HEK293T (cell line): ENCODE measurements at regions not wholly inside any gene's neighbourhood (a gene's known extent, or its start where the extent isn't known, plus 50 kb on each side); places are given as distances from the start of the nearest gene placed in this dataset.

Source experiments
- BHLHE40 ChIP-seq: fragments of 450-650 bp; IDR thresholded peaks from 2 replicates; pipeline ENCODE4 v1.6.1; 2016; ENCODE audit warnings: mild to moderate bottlenecking, moderate library complexity, borderline replicate concordance
- ELF4 ChIP-seq: fragments of 450-650 bp; IDR thresholded peaks from 2 replicates; pipeline ENCODE4 v1.6.1; 2017; ENCODE audit warnings: antibody characterized with exemption
- FOXM1 ChIP-seq: fragments of 450-650 bp; IDR thresholded peaks from 2 replicates; pipeline ENCODE4 v1.6.1; 2017; ENCODE audit warnings: mild to moderate bottlenecking, borderline replicate concordance
- LEF1 ChIP-seq: fragments of 450-650 bp; IDR thresholded peaks from 2 replicates; pipeline ENCODE4 v1.6.1; 2017; ENCODE audit warnings: mild to moderate bottlenecking, borderline replicate concordance
- NFRKB ChIP-seq: fragments of 450-650 bp; IDR thresholded peaks from 2 replicates; pipeline ENCODE4 v1.6.1; 2016; ENCODE audit warnings: mild to moderate bottlenecking, moderate library complexity
- PKNOX1 ChIP-seq: fragments of 450-650 bp; IDR thresholded peaks from 2 replicates; pipeline ENCODE4 v1.6.1; 2016
- SUZ12 ChIP-seq: fragments of 450-650 bp; IDR thresholded peaks from 2 replicates; pipeline ENCODE4 v1.6.1; 2016; ENCODE audit warnings: mild to moderate bottlenecking

GRCh38 chr7:41439515-41439879 is 263.4 kb downstream of the INHBA start:
- TF ChIP-seq NFRKB = no peak
- no peak for TF ChIP-seq BHLHE40
- TF ChIP-seq PKNOX1 = no peak
- no peak for TF ChIP-seq SUZ12
- no peak for TF ChIP-seq FOXM1
- no peak for TF ChIP-seq ELF4
- TF ChIP-seq LEF1 = no peak
